Bronchial epithelial cell (primary cell): ENCODE measurements at regions not wholly inside any gene's neighbourhood (a gene's known extent, or its start where the extent isn't known, plus 50 kb on each side); places are given as distances from the start of the nearest gene placed in this dataset.
"Not testable (repeated sequence)": the region's sequence is repeated elsewhere in the genome, so short reads cannot be mapped to it uniquely, and the experiment has no call there.

Source experiments
- DNase-seq: peaks from one replicate; pipeline ENCODE4 v3.0.0-alpha.2; 2010; ENCODE audit warnings: low read depth
- FAIRE-seq: peaks from 2 replicates; lab custom pipeline; 2011; peaks lifted over from hg19 to GRCh38; lab: Jason Lieb, UNC
- H3K27me3 ChIP-seq: 2 replicates; pipeline ENCODE4 v1.5.1; 2011; ENCODE audit warnings: low read length; ENCODE audit not compliant: control insufficient read depth, insufficient read depth
- H3K36me3 ChIP-seq: 2 replicates; pipeline ENCODE4 v1.5.1; 2011; ENCODE audit warnings: low read length; ENCODE audit not compliant: control insufficient read depth, insufficient read depth
- H3K4me3 ChIP-seq: 2 replicates; pipeline ENCODE4 v1.5.1; 2011; ENCODE audit warnings: mild to moderate bottlenecking, low read depth, low read length, control low read depth
- CTCF ChIP-seq: IDR thresholded peaks from 2 replicates; pipeline ENCODE4 v1.5.1; 2011; ENCODE audit warnings: mild to moderate bottlenecking, moderate library complexity, low read length, control low read depth, inconsistent platforms; ENCODE audit not compliant: insufficient read depth, severe bottlenecking

- DNase-seq (no peak), FAIRE-seq (peak; percentile 64)
- no peaks in the 10 kb centered on the region for H3K36me3 ChIP-seq
- no peak for TF ChIP-seq CTCF
- H3K27me3 ChIP-seq = no peaks in the 10 kb centered on the region
- no peak overlapping the region for H3K4me3 ChIP-seq
Observed at GRCh38 chr3:160047876-160048275, 59.2 kb downstream of the IL12A start.

DNA sequence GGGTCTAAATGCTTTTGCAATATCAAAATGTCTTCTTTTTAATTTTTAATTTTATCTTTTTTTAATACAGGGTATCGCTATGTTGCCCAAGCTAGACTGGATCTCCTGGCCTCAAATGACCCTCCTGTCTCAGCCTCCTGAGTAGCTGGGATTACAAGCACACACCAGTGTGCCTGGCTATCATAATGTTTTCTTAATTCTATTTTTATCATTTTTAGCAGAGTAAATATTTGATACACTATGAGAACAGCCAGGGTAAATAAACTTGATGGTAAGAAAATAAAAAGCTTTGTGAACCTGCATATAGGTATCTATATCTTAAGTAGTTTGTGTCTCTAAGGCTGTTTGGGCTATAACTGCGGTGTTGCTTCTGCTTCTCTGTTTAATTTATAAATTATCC is 60.4 kb downstream of the IL12A start:
- no peaks in the 10 kb centered on the region for H3K36me3 ChIP-seq
- no peak for TF ChIP-seq CTCF
- DNase-seq (no peak), FAIRE-seq (no peak)
- no peak overlapping the region for H3K4me3 ChIP-seq
- no peaks in the 10 kb centered on the region for H3K27me3 ChIP-seq

DNA sequence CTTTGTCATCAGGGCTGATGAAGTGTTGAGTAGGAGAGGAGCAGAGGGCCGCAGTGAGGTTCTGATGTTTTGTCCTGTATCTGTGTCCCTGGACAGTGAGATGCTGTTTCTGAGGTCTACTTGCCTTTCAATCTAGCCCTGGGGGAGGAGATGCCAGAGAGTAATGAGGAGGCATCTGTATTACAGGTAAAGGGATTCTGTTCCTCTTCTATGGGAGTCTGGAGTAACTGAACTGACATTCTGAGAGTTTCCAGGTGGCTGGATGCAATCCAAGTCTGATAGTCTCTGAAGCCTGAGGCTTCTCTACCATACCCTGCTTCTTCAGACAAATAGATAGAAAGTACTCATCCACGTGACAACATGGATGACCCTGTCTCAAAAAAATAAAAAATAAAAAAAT is 60.9 kb downstream of the IL12A start:
- TF ChIP-seq CTCF = no peak
- FAIRE-seq (no peak), DNase-seq (no peak)
- H3K27me3 ChIP-seq = no peaks in the 10 kb centered on the region
- H3K36me3 ChIP-seq = no peaks in the 10 kb centered on the region
- H3K4me3 ChIP-seq = no peak overlapping the region

DNA sequence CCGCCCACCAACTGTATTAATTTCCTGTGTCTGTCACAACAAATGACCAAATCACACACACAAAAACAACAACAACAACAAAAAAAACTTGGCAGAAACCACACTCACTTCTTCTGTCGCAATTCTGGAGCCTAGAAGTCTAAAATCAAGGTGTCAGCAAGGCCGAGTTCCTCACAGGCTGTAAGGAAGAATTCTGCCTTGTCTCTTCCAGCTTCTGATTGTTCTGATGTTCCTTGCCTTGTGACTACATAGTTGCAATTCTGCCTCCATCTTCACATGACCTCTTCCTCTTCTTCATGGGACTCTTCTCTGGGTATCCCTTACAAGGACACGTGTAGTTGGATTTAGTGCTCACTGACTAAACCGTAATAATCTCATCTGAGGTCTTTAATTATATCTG is 61.4 kb downstream of the IL12A start:
- no peak for FAIRE-seq
- Histone ChIP-seq H3K4me3 (no peak overlapping the region), H3K27me3 (no peaks in the 10 kb centered on the region)

DNA sequence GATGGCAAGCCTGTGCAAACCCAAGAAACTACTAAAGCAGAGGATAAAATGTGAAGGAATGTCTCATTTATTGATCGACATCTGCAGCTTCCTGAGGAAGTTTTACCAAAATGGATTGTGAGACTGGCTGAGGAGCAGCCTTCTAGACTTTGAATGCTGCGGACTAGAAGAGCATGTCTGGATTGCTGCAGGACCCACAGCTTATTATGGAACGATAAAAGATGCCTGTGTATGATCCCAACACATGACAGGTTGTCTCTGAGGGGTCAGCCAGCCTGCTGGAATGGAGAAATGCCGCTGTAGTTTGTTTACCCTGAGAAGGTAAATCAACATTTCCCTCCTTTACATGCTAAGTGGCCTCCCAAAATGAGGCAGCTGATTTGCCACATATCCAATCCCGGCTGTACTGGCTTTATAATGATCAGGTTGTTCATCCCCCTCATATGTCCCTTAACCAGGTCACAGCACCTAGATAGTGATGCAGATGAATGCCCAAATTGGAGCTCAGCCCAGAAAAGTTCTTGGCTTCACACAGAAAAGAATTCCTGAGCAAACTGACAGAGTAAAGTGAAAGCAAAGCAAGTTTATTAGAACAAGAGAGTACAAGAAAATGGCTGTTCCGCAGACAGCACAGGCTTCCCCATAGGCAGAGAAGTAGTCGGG is 63.9 kb downstream of the IL12A start:
- DNase-seq = no peak
- H3K27me3 ChIP-seq = no peaks in the 10 kb centered on the region
- FAIRE-seq = no peak
- no peak for TF ChIP-seq CTCF
- H3K4me3 ChIP-seq = no peak overlapping the region
- H3K36me3 ChIP-seq = no peaks in the 10 kb centered on the region

More for the DNA sequence above, 61.4 kb downstream of the IL12A start:
- H3K36me3 ChIP-seq = no peaks in the 10 kb centered on the region
- TF ChIP-seq CTCF = no peak
- no peak for DNase-seq

DNA sequence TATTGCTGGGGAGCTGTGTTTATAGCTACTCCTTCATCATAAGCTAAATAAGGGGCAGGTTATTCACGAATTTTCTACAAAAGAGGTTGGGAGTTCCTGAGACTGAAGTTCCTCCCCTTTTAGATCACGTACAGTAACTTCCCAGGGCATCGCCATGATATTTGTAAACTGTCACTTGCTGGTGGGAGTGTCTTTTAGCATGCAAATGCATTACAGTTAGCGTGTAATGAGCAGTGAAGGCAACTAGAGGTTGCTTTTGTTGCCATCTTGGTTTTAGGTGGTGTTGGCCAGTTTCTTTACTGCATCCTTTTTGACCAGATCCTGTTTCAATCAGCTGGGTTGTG is 64.4 kb downstream of the IL12A start:
- Histone ChIP-seq H3K27me3 (no peaks in the 10 kb centered on the region), H3K4me3 (no peak overlapping the region), H3K36me3 (no peaks in the 10 kb centered on the region)
- FAIRE-seq (no peak), DNase-seq (no peak)
- TF ChIP-seq CTCF = no peak

DNA sequence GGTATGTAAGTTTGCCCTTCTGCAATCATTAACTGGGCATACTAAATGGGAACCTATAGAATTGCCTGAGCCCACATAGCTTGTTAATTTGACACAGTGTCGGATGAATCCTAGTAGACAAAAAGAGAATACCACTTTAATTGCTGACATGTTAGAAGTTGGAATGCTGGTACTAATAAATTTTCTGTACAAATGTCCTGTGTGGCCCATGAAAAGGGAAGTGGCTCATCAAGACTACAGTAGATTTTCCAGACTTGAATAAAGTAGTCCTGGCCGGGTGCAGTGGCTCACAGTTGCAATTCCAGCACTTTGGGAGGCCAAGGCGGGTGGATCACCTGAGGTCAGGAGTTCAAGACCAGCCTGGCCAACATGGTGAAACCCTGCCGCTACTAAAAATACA is 66.2 kb downstream of the IL12A start:
- not testable (repeated sequence) for H3K4me3 ChIP-seq, FAIRE-seq, DNase-seq, H3K27me3 ChIP-seq, H3K36me3 ChIP-seq
